Vagina (tissue), 2 donors: ENCODE measurements at regions not wholly inside any gene's neighbourhood (a gene's known extent, or its start where the extent isn't known, plus 50 kb on each side); places are given as distances from the start of the nearest gene placed in this dataset.

ENCODE experiments used
- DNase-seq, 2 donors: peaks; one replicate each; pipeline ENCODE4 v3.0.0-alpha.2; 2017; ENCODE audit errors: extremely low spot score in 2 of 2
- H3K27ac ChIP-seq: fragments of 200-600 bp; sonication (generic); one replicate; pipeline ENCODE4 v1.5.1; 2019
- H3K27me3 ChIP-seq: fragments of 200-600 bp; sonication (generic); one replicate; pipeline ENCODE4 v1.5.1; 2019
- H3K36me3 ChIP-seq, 2 donors: fragments of 200-600 bp; sonication (generic); one replicate each; pipeline ENCODE4 v1.5.1; 2017 to 2019
- H3K4me1 ChIP-seq: fragments of 200-600 bp; sonication (generic); one replicate; pipeline ENCODE4 v1.5.1; 2019
- H3K4me3 ChIP-seq, 2 donors: fragments of 200-600 bp; sonication (generic); 1 replicate in 1 of 2; 2 replicates in 1 of 2; pipeline ENCODE4 v1.5.1; 2016 to 2019
- H3K9me3 ChIP-seq: fragments of 200-600 bp; sonication (generic); one replicate; pipeline ENCODE4 v1.5.1; 2019
- CTCF ChIP-seq, 3 experiments: fragments of 450-650 bp in 2 of 3; fragments of 200-600 bp in 1 of 3; sonication (generic) in 1 of 3; IDR thresholded peaks; one replicate each; pipeline ENCODE4 v1.5.1; 2017 to 2019; ENCODE audit warnings: antibody characterized with exemption in 3 of 3, mild to moderate bottlenecking in 2 of 3, moderate library complexity in 2 of 3
- POLR2A ChIP-seq, 2 donors: fragments of 450-650 bp; IDR thresholded peaks; one replicate each; pipeline ENCODE4 v1.6.1; 2017; ENCODE audit warnings: antibody characterized with exemption in 2 of 2, mild to moderate bottlenecking in 2 of 2, moderate library complexity in 2 of 2
- POLR2AphosphoS5 ChIP-seq, 2 donors: sonication (generic); formaldehyde crosslinking; IDR thresholded peaks; one replicate each; pipeline ENCODE4 v1.9.0; 2017; ENCODE audit warnings: antibody characterized with exemption in 2 of 2, mild to moderate bottlenecking in 2 of 2, low read depth in 1 of 2; ENCODE audit not compliant: insufficient read depth in 1 of 2
- intact Hi-C: fragments of 100-400 bp; cut with DNase I; formaldehyde crosslinking; loops from one replicate; pipeline ENCODE4 v1.15.1; 2023

- Histone ChIP-seq H3K9me3 (no peaks in the 10 kb centered on the region), H3K36me3 (no peaks in the 10 kb centered on the region), H3K27ac (no peak overlapping the region), H3K4me1 (peaks cover 19% of the 10 kb centered on the region), H3K27me3 (no peaks in the 10 kb centered on the region), H3K4me3 (no peak overlapping the region)
- no peak for DNase-seq
- TF ChIP-seq POLR2A (IDR thresholded peaks at IDR 0.05) = no peak
- no peak for TF ChIP-seq CTCF (IDR thresholded peaks at IDR 0.05)
- no peak for TF ChIP-seq POLR2AphosphoS5 (IDR thresholded peaks at IDR 0.05; ENCODE audit: insufficient read depth in 1 of 2, low read depth in 1 of 2)
- intact Hi-C loops = no loop called here
These were observed 106.0 kb downstream of the VEGFA start for GRCh38 chr6:43875849-43876572.

DNA sequence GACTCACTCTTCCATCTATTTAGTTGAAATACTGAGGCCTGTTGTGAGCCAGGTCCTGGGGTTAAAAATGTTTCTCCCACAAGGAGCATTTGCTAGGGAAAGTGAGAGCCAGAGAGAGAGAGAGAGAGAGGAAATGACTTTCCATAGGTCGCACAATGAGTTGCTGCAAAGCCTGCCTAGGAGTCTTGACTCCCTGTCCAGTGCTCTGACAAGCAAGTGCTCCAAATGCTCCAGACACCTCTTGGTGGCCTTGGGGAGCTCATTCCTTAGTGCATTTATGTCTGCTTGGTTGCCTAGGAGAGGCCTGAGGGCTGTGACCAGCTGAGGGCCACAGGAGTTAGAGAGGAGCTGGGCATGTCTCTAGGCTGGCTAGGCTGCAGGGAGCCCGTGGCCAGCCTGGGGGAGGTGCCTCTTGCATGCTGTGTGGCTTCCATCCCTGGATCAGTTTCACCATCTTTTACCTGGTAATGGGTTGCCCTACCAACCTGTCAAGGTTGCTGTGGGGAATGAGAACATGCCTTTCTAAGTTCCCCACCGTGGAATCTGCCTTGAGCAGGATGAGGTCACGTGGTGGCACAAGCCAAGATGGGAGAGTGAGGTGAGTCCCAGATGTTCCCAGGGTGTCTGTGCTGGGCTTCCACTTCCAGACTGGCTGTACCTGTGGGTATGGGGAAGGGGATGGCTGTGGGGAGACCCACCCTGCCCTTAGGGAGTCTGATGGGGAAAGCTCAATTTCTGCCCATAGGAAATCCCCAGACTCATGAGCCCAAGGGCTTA lies 105.0 kb downstream of the VEGFA start:
- no peak overlapping the region for H3K27ac ChIP-seq
- no peak overlapping the region for H3K4me3 ChIP-seq
- intact Hi-C loops = no loop called here
- H3K9me3 ChIP-seq = no peaks in the 10 kb centered on the region
- H3K36me3 ChIP-seq = no peaks in the 10 kb centered on the region
- TF ChIP-seq POLR2AphosphoS5 (IDR thresholded peaks at IDR 0.05; ENCODE audit: insufficient read depth in 1 of 2, low read depth in 1 of 2) (no peak), CTCF (IDR thresholded peaks at IDR 0.05) (no peak), POLR2A (IDR thresholded peaks at IDR 0.05) (no peak)
- H3K27me3 ChIP-seq = no peaks in the 10 kb centered on the region
- H3K4me1 ChIP-seq = peaks cover 17% of the 10 kb centered on the region
- DNase-seq = no peak

DNA sequence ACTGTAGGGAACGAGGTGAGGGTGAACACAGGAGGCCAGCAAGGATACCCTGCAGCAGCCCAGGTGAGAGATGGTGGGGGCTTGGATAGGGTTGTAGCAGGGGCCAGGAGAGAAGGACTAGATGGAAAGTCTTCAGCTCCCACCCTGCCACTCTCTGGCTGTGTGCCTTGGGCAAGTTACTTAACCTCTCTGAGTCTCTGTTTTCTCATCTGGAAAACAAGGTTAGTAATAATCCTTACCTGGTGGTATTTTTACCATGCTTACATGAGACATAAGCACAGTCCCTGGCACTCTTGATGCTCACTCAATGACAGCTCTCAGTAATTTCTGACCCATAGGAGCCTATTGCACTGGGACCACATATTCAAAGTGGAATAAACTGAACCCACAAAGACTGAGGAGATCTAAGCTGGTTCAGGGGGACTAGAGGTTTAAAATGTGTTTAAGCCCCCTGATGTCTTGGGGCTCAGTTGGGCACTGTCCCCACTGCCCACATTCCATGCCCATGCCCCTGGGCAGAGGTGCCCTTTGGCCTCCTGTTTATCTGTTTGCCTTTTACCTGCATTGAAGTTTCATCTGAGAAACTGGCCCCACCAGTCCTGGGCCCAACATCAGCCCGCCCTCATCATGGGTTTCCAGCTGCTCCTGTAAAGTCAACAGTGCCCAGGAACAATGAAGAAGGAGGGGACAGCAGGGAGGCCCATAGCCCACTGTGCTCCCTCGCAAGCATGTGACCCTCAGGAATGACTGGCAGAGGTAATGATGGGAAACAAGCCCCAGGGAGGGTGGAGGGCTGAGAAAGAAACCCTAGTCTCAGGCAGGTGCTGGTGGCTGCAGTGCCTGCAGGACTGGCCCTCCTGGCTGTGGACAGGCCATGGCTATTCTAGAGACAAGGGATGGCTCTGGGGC lies 104.0 kb downstream of the VEGFA start:
- H3K4me1 ChIP-seq = peaks cover 7% of the 10 kb centered on the region
- H3K4me3 ChIP-seq = no peak overlapping the region
- DNase-seq = no peak
- intact Hi-C loops = no loop called here
- H3K9me3 ChIP-seq = no peaks in the 10 kb centered on the region
- H3K27me3 ChIP-seq = no peaks in the 10 kb centered on the region
- no peaks in the 10 kb centered on the region for H3K36me3 ChIP-seq
- no peak overlapping the region for H3K27ac ChIP-seq
- TF ChIP-seq CTCF (IDR thresholded peaks at IDR 0.05) (no peak), POLR2A (IDR thresholded peaks at IDR 0.05) (no peak), POLR2AphosphoS5 (IDR thresholded peaks at IDR 0.05; ENCODE audit: insufficient read depth in 1 of 2, low read depth in 1 of 2) (no peak)

DNA sequence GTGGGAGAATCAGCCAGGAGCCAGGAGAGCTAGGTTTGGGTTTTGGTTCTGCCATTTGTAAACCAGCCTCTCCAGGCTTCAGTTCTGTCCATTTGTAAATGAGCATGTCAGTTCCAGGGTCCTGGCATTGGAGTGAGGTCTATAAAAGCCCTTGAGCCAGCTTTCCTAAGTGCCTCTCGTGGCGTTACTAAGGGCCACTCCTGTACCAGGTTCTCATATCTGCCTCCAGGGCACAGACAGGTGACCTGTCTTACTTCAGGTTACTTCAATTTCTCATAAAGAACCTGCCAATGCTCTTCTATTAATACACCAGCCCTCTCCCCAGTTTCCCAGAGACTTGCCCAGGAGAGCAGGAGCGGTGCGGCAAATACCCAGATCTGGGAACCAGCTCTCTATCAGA lies 101.9 kb downstream of the VEGFA start:
- Histone ChIP-seq H3K27ac (no peak overlapping the region), H3K27me3 (no peaks in the 10 kb centered on the region), H3K9me3 (no peaks in the 10 kb centered on the region), H3K4me3 (no peak overlapping the region), H3K36me3 (no peaks in the 10 kb centered on the region), H3K4me1 (no peaks in the 10 kb centered on the region)
- intact Hi-C loops = no loop called here
- TF ChIP-seq CTCF (IDR thresholded peaks at IDR 0.05) (no peak), POLR2A (IDR thresholded peaks at IDR 0.05) (no peak), POLR2AphosphoS5 (IDR thresholded peaks at IDR 0.05; ENCODE audit: insufficient read depth in 1 of 2, low read depth in 1 of 2) (no peak)
- no peak for DNase-seq
